Left lung (tissue), 4 donors: ENCODE measurements at regions not wholly inside any gene's neighbourhood (a gene's known extent, or its start where the extent isn't known, plus 50 kb on each side); places are given as distances from the start of the nearest gene placed in this dataset.
A peak's percentile ranks its signal among the peaks of the same experiment; 100 is the strongest.

Source experiments
- ATAC-seq: fragments of 200-7000 bp; cut with Tn5 transposase; one replicate; pipeline ENCODE4 v1.9.1; 2020; ENCODE audit warnings: moderate library complexity
- DNase-seq, 4 donors: peaks; one replicate each; pipeline ENCODE4 v3.0.0-alpha.2; 2013 to 2020
- H3K27ac ChIP-seq, 2 donors: fragments of 200-600 bp; sonication (generic) in 1 of 2; one replicate each; pipeline versions ENCODE4 v1.5.0 to v1.8.0; 2020 to 2021
- H3K27me3 ChIP-seq, 2 donors: fragments of 200-600 bp; sonication (generic) in 1 of 2; one replicate each; pipeline versions ENCODE4 v1.5.0 to v1.8.0; 2020 to 2021
- H3K36me3 ChIP-seq, 2 donors: fragments of 200-600 bp; sonication (generic) in 1 of 2; one replicate each; pipeline versions ENCODE4 v1.5.0 to v1.8.0; 2020 to 2021
- H3K4me1 ChIP-seq, 2 donors: fragments of 200-600 bp; one replicate each; pipeline ENCODE4 v1.8.0; 2021
- H3K4me3 ChIP-seq, 2 donors: fragments of 200-600 bp; sonication (generic) in 1 of 2; one replicate each; pipeline versions ENCODE4 v1.5.0 to v1.8.0; 2020 to 2021; ENCODE audit warnings: mild to moderate bottlenecking in 1 of 2
- H3K9me3 ChIP-seq, 2 donors: fragments of 200-600 bp; sonication (generic) in 1 of 2; one replicate each; pipeline versions ENCODE4 v1.5.0 to v1.8.0; 2020 to 2021
- CTCF ChIP-seq, 2 donors: fragments of 200-600 bp; sonication (generic) in 1 of 2; IDR thresholded peaks; one replicate each; pipeline versions ENCODE4 v1.5.0 to v1.8.0; 2021; ENCODE audit warnings: antibody characterized with exemption in 2 of 2
- intact Hi-C, 2 donors: fragments of 100-400 bp; cut with DNase I; formaldehyde crosslinking; loops; one replicate each; pipeline versions ENCODE4 v1.11.2 to v1.14.2; 2022
- donor health status: DM: no; HTN: yes; CAD: no.
- donor health status: DM: no; HTN: no; CAD: no.

GRCh38 chr3:148168347-148168746, 529.4 kb upstream of the AGTR1 start:
- Histone ChIP-seq H3K27ac (no peak overlapping the region), H3K4me3 (no peak overlapping the region), H3K4me1 (no peaks in the 10 kb centered on the region), H3K27me3 (no peaks in the 10 kb centered on the region), H3K36me3 (no peaks in the 10 kb centered on the region), H3K9me3 (no peaks in the 10 kb centered on the region)
- ATAC-seq (no peak), DNase-seq (no peak)
- no peak for TF ChIP-seq CTCF (IDR thresholded peaks at IDR 0.05)
- intact Hi-C loops: no loop called here

DNA sequence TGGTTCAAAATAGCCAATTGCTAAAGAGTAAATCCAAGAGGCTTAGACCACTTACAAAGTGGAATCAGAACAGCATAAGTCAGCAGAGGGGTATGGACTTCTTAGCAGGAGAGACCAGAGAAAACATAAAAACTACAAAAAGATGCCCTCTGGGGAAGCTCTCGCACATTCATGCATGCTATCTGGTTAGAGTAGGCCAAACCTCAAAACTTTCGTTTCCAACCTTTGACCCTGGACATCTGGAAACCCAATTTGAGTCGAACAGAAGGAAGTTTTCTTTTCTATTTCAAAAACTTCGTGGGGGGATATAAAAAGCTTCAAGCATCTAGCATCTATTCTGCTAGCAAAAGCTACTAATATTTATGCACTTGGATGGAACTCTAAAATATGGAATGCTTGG, 523.9 kb upstream of the AGTR1 start:
- H3K27me3 ChIP-seq: no peaks in the 10 kb centered on the region
- no peak overlapping the region for H3K4me3 ChIP-seq
- no peak for TF ChIP-seq CTCF (IDR thresholded peaks at IDR 0.05)
- intact Hi-C loops: no loop called here
- ATAC-seq (no peak), DNase-seq (no peak)
- no peaks in the 10 kb centered on the region for H3K36me3 ChIP-seq
- H3K9me3 ChIP-seq: no peaks in the 10 kb centered on the region
- H3K4me1 ChIP-seq: no peaks in the 10 kb centered on the region
- H3K27ac ChIP-seq: no peak overlapping the region

DNA sequence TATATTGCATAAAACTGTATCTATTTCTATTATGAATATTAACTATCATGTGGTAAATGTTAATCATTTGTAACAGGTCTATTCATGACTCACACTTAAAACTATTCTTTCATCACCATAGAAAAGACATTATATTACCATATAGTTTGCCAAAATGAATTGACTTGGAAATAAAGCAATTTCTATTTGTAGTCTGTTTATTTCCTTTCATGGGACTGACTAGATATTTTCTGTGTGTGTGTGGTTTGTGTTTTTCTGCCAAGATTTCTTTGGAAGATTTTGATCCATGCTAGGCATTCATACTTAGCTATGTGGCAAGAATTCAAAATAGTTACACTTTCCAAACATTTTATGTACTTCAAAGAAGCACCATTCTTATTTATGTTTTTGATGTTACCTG, 522.5 kb upstream of the AGTR1 start:
- H3K36me3 ChIP-seq: no peaks in the 10 kb centered on the region
- H3K27ac ChIP-seq: no peak overlapping the region
- no peaks in the 10 kb centered on the region for H3K27me3 ChIP-seq
- no peaks in the 10 kb centered on the region for H3K4me1 ChIP-seq
- intact Hi-C loops: no loop called here
- no peaks in the 10 kb centered on the region for H3K9me3 ChIP-seq
- DNase-seq (peak in 1 of 4 donors; percentile 32), ATAC-seq (no peak)
- no peak overlapping the region for H3K4me3 ChIP-seq
- TF ChIP-seq CTCF (IDR thresholded peaks at IDR 0.05): no peak

DNA sequence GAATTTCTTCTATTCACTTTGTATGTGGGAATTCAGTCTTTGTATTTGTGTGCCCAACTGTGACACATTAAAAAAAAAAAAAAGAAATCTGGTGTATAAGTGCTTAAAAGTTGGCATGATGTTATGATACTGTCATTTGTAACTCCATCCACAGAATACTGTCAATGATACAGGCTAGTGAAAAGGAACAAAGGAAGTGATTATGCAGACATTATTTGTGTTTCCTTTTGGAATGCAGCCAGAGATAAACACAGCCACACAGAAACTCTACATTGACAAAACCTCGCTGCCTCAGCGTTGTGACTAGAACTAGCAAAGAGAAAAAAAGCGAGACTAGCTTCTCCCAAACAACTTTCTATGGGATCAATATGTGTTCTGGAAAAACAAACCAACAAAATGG, 519.2 kb upstream of the AGTR1 start:
- peaks cover 0 to 2% of the 10 kb centered on the region in 2 donors for H3K9me3 ChIP-seq
- no peak for DNase-seq
- ATAC-seq: no peak
- H3K4me1 ChIP-seq: no peaks in the 10 kb centered on the region
- H3K27me3 ChIP-seq: no peaks in the 10 kb centered on the region
- intact Hi-C loops: no loop called here
- no peak for TF ChIP-seq CTCF (IDR thresholded peaks at IDR 0.05)
- no peak overlapping the region for H3K4me3 ChIP-seq
- no peaks in the 10 kb centered on the region for H3K36me3 ChIP-seq
- H3K27ac ChIP-seq: no peak overlapping the region

GRCh38 chr3:148184798-148185197, 512.9 kb upstream of the AGTR1 start:
- intact Hi-C loops: no loop called here
- no peak overlapping the region for H3K4me3 ChIP-seq
- DNase-seq: no peak
- H3K27me3 ChIP-seq: no peaks in the 10 kb centered on the region
- TF ChIP-seq CTCF (IDR thresholded peaks at IDR 0.05): no peak
- no peak overlapping the region for H3K27ac ChIP-seq
- H3K9me3 ChIP-seq: peaks cover 0 to 2% of the 10 kb centered on the region in 2 donors
- no peaks in the 10 kb centered on the region for H3K4me1 ChIP-seq
- no peak for ATAC-seq
- H3K36me3 ChIP-seq: no peaks in the 10 kb centered on the region
